GM12874 (cell line): ENCODE measurements at regions not wholly inside any gene's neighbourhood (a gene's known extent, or its start where the extent isn't known, plus 50 kb on each side); places are given as distances from the start of the nearest gene placed in this dataset.

Experiments used
- TF ChIP-seq, protein P1 (sequence below): IDR thresholded peaks from 2 replicates; pipeline ENCODE4 v1.5.1; 2011; ENCODE audit warnings: low read depth, mild to moderate bottlenecking, control low read depth, low read length, moderate library complexity; ENCODE audit not compliant: insufficient read depth

- TF ChIP-seq, protein P1, sequence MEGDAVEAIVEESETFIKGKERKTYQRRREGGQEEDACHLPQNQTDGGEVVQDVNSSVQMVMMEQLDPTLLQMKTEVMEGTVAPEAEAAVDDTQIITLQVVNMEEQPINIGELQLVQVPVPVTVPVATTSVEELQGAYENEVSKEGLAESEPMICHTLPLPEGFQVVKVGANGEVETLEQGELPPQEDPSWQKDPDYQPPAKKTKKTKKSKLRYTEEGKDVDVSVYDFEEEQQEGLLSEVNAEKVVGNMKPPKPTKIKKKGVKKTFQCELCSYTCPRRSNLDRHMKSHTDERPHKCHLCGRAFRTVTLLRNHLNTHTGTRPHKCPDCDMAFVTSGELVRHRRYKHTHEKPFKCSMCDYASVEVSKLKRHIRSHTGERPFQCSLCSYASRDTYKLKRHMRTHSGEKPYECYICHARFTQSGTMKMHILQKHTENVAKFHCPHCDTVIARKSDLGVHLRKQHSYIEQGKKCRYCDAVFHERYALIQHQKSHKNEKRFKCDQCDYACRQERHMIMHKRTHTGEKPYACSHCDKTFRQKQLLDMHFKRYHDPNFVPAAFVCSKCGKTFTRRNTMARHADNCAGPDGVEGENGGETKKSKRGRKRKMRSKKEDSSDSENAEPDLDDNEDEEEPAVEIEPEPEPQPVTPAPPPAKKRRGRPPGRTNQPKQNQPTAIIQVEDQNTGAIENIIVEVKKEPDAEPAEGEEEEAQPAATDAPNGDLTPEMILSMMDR = no peak
These were observed 78.5 kb upstream of the NCAM1 start for GRCh38 chr11:112882494-112883381.

DNA sequence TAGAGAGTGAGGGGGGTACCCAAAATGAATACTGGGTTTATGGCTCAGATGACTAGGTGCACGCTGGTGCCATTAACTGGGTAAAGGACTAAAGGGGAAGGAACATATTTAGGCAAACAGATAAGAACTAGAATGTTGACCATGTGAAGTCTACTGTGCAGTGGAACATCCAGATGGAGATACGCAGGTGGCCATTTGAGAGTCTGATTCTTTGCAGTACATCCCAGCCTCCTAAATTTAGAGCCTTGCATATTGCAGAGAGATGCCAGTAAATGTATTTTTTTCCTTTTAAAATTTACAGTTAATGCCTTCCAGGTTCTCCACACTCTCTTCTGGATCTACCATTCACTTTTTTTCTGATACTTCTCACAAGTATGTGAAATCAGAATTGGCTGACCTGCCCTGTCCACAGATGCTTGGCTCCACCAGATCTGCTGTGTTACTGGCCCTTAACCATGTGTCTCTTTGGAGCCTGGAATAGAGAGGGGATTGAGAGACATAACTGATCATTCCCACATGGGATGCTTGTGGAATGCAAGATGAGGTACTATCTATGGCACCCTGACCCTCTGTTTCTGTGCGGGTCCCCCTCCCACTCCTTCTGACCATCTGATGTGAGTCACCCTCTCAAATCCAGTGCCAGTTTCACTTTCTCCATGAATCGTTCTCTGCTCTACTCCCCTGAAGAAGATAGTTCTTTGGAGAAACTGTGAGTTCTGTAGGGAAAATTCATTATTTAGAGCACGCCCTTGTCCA is 77.0 kb upstream of the NCAM1 start:
- TF ChIP-seq, protein P1 = no peak

DNA sequence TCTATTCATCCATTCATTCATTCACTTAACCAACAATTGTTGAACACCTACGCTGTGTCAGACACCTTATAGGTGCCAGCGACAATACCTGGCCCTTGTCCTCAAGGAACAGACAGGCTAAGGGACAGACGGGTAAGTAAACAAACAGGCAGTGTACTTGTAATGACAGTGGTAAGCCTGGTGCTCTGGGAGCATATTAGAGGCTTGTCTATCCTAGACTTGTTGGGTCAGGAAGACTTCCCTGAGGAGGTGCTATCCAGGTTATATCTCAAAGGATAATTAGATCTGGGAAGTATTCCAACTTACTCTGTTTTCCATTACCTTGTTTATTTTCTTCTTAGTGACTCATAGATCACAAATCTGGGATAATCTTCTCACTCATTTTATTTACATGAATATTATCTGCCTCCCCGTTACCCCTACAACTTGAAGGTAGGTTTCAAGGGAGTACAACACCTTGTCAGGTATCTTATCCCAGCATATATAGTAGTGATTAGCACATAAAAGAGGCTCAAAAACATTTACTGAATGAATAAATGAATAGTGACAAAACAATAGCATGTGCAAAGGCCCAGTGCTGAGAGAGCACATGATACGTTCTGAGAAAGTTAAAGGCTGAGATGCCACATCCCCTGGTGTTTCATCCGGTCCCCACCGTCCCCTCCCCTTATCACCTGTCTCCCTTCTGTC is 75.3 kb upstream of the NCAM1 start:
- TF ChIP-seq, protein P1 = no peak

DNA sequence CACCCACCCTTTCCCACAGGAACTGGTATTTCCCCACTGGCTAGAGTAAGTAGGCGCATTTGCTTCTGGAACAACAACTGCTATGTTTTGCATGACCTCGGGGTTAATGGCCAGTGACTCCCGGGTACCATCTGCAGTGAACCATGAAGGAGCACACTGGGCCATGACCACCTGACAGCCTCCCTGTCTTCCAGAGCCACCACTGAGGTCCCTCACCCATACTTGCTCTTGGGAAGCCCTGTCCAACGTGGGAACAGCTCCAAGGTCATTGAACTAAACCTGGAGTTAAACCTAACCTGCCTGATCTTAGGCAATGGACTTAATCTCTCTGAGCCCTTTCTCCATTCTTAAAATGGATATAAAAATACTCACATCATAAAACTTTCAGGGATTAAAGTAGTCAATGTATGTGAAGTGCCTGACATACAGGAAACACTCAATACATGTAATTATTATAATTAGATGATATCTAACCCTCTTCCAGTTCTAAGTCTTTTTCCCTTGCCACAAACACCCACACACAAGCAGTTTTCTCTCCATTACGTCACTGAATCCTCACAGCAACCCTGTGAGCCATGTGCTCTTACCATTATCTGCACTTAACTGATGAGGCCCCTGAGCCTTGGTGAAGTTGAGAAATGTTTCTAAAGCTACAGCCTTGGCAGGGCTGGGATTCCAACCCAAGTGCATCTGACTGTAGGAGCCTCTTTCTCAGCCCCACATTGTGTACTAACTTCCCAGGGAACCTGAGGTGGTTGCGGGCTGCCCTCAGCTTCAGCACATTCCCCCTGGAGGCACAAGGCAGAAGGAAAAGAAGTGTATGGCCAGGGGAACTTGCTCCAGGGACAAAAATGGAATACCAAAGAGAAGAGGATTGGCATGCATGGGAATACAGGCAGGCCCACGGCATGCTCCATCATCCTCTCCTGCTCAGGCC is 74.5 kb upstream of the NCAM1 start:
- TF ChIP-seq, protein P1 = no peak

DNA sequence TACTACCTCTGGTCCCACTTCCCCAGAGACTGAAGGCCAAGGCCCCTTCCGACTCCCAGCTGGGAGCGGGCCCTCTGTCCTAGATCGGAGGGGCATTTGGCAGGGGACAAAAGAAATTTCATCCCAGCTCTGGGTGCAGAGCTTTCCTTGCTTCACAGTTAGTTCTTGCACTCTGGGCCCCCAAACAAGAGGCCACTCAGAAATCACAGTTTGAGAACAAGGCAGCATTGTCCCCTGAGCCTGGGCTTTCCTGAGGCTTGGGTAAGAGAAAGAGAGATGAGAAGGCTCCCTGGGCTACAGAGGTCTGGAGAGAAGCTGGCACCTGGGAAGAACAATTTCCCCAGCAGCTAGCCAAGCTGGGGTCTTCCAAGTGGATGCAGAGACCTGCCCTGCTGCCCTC is 71.8 kb upstream of the NCAM1 start:
- TF ChIP-seq, protein P1 = no peak

DNA sequence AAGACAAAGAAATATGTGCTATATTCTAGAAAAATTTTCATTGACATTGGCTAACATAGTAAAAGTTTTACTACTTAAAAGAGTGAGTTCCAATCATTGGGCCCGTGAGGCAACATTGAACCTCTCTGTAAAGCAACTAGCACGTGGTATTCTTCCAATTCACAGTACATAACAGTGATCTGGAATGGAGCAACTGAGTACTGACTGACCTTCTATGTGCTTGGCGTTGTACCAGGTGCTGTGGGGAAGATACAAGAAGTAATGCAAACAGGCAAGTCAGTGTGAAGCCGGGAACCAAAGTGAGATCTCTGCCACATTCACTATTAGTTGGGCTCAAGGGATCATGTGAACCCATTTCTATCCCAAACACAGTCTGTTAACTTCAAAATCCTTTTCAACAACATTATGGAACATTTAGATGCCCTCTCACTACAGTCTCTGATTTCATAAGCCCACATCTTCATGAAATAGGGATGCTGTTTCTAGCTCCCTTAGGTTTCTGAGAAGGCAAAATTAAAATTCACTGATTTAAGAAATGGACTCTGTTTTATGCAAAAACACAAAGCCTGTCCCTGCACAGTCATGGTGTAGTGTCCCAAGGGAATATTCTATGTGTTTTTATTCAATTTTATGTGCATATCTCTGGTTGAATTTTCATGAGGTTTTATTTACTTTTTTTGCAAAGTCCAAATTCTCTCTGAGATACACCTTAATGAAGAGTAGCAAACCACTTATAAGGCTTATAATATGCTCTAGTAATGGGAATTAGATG is 61.8 kb upstream of the NCAM1 start:
- TF ChIP-seq, protein P1 = no peak
